Peyer's patch (tissue), 4 donors: ENCODE measurements at regions not wholly inside any gene's neighbourhood (a gene's known extent, or its start where the extent isn't known, plus 50 kb on each side); places are given as distances from the start of the nearest gene placed in this dataset.

Experiments used
- DNase-seq, 3 donors: peaks; one replicate each; pipeline ENCODE4 v3.0.0-alpha.2; 2017 to 2019
- H3K27ac ChIP-seq, 4 donors: fragments of 200-600 bp; sonication (generic); one replicate each; pipeline ENCODE4 v1.5.1; 2016 to 2019
- H3K27me3 ChIP-seq, 2 donors: fragments of 200-600 bp; sonication (generic); one replicate each; pipeline ENCODE4 v1.5.1; 2019
- H3K36me3 ChIP-seq, 3 donors: fragments of 200-600 bp; sonication (generic); one replicate each; pipeline ENCODE4 v1.5.1; 2016 to 2019
- H3K4me1 ChIP-seq, 4 donors: fragments of 200-600 bp; sonication (generic); one replicate each; pipeline ENCODE4 v1.5.1; 2016 to 2019
- H3K4me3 ChIP-seq, 4 donors: fragments of 200-600 bp; sonication (generic); 1 replicate in 3 of 4; 2 replicates in 1 of 4; pipeline ENCODE4 v1.5.1; 2016 to 2019; ENCODE audit warnings: mild to moderate bottlenecking in 1 of 4
- H3K9me3 ChIP-seq, 4 donors: fragments of 200-600 bp; sonication (generic); one replicate each; pipeline ENCODE4 v1.5.1; 2016 to 2019; ENCODE audit warnings: mild to moderate bottlenecking in 1 of 4
- CTCF ChIP-seq, 6 experiments: fragments of 450-650 bp in 4 of 6; fragments of 200-600 bp in 2 of 6; sonication (generic) in 1 of 6; IDR thresholded peaks; one replicate each; pipeline ENCODE4 v1.5.1; 2017 to 2019; ENCODE audit warnings: antibody characterized with exemption in 6 of 6, mild to moderate bottlenecking in 3 of 6, moderate library complexity in 1 of 6
- POLR2A ChIP-seq, 2 donors: fragments of 450-650 bp; IDR thresholded peaks; one replicate each; pipeline ENCODE4 v1.5.1; 2017; ENCODE audit warnings: antibody characterized with exemption in 2 of 2, mild to moderate bottlenecking in 2 of 2, moderate library complexity in 2 of 2

DNA sequence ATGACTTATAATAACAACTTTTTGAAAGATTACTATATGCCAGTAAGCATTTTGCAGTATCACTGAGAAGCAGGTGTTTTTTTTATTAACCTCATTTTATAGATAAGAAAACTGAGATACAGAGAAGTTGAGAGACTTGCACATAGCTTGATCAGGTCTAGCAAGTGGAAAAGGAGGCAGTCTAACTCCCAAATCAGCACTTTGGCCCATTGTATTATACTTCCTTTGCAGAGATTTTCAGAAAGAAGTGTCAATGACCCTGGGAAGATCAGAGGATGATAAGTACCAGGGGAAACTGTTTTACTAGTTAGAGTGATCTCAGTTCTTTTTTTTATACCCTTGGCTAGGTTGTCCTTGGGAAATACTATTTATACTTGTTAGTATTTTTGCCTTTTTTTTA is 358.7 kb downstream of the SQOR start:
- DNase-seq = no peak
- H3K27me3 ChIP-seq = no peaks in the 10 kb centered on the region
- no peak for TF ChIP-seq CTCF (IDR thresholded peaks at IDR 0.05)
- TF ChIP-seq POLR2A (IDR thresholded peaks at IDR 0.05) = no peak
- no peak overlapping the region for H3K4me3 ChIP-seq
- no peaks in the 10 kb centered on the region for H3K36me3 ChIP-seq
- no peaks in the 10 kb centered on the region for H3K9me3 ChIP-seq
- no peak overlapping the region for H3K27ac ChIP-seq
- H3K4me1 ChIP-seq = no peaks in the 10 kb centered on the region

DNA sequence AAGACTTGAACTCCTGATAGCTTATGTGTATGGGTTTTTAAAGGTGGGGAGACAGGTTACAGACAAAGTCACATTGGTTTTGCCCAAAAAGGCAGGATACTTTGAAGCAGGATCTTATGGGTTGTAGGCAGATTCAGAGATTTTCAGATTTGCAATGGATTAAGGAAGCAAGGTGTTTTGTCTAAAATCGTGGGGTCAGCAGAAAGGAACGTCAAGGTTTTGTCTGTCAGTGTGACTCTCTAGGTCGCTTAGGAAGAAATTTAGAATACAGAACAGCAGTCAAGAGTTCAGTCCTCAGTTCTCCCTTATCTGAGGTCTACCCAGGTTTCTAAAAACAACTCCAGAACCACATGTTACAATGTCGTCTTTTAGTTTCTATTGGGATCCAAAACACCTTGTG is 361.0 kb downstream of the SQOR start:
- TF ChIP-seq POLR2A (IDR thresholded peaks at IDR 0.05) = no peak
- no peak for TF ChIP-seq CTCF (IDR thresholded peaks at IDR 0.05)
- Histone ChIP-seq H3K27me3 (no peaks in the 10 kb centered on the region), H3K9me3 (no peaks in the 10 kb centered on the region), H3K4me3 (no peak overlapping the region), H3K27ac (no peak overlapping the region), H3K36me3 (no peaks in the 10 kb centered on the region), H3K4me1 (no peaks in the 10 kb centered on the region)
- no peak for DNase-seq

GRCh38 chr15:46014532-46014931 is 379.7 kb downstream of the SQOR start:
- no peaks in the 10 kb centered on the region for H3K4me1 ChIP-seq
- no peak overlapping the region for H3K27ac ChIP-seq
- H3K9me3 ChIP-seq = peaks cover 0 to 11% (median 2%) of the 10 kb centered on the region in 4 donors
- DNase-seq = peak in 1 of 3 donors; percentile 25
- no peaks in the 10 kb centered on the region for H3K36me3 ChIP-seq
- no peak overlapping the region for H3K4me3 ChIP-seq
- no peaks in the 10 kb centered on the region for H3K27me3 ChIP-seq
- no peak for TF ChIP-seq POLR2A (IDR thresholded peaks at IDR 0.05)
- no peak for TF ChIP-seq CTCF (IDR thresholded peaks at IDR 0.05)

DNA sequence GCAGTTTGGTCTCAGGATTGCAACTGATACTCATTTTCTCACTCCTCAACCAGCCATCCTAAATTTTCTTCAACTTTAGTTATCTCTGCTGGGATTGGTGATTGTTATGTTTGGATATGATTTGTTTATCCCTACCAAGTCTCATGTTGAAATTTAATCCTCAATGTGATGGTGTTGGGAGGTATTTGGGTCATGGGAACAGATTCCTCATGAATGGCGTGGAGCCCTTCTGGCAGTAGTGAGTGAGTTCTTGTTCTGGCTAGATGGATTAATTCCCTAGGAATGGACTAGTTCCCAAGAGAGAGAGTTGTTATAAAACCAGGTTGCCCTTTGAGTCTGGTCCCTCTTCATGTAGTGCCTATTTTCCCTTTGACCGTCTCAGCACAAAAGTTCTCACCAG is 399.9 kb downstream of the SQOR start:
- TF ChIP-seq CTCF (IDR thresholded peaks at IDR 0.05) (no peak), POLR2A (IDR thresholded peaks at IDR 0.05) (no peak)
- Histone ChIP-seq H3K4me3 (no peak overlapping the region), H3K4me1 (no peaks in the 10 kb centered on the region), H3K27ac (no peak overlapping the region), H3K9me3 (no peaks in the 10 kb centered on the region), H3K36me3 (no peaks in the 10 kb centered on the region), H3K27me3 (no peaks in the 10 kb centered on the region)
- DNase-seq = no peak

- H3K27ac ChIP-seq = no peak overlapping the region
- no peaks in the 10 kb centered on the region for H3K9me3 ChIP-seq
- no peak overlapping the region for H3K4me3 ChIP-seq
- TF ChIP-seq CTCF (IDR thresholded peaks at IDR 0.05) (no peak), POLR2A (IDR thresholded peaks at IDR 0.05) (no peak)
- H3K4me1 ChIP-seq = no peaks in the 10 kb centered on the region
- H3K36me3 ChIP-seq = no peaks in the 10 kb centered on the region
- DNase-seq = no peak
- no peaks in the 10 kb centered on the region for H3K27me3 ChIP-seq
Observed at GRCh38 chr15:46039703-46040102, 404.9 kb downstream of the SQOR start.

DNA sequence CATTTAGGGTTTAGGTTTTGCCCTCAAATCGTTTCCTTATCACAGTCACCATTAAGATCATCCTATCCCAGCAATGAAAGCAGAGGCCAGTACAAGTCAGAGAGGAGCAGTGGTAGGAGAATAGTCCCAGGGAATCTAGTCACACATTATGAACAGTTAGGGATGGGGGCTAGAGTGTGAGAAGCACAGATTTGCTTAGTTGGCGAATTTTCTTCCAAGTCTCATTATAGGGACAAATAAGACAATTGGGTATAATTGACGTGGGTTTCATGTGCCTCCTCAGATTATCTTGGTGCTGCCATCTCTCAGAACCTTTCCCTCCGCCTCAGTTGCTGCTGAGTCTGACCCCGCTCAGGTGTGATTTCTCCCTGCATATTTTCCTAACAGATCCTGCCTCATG is 407.1 kb downstream of the SQOR start:
- no peak for DNase-seq
- TF ChIP-seq CTCF (IDR thresholded peaks at IDR 0.05) (no peak), POLR2A (IDR thresholded peaks at IDR 0.05) (no peak)
- H3K4me1 ChIP-seq = no peaks in the 10 kb centered on the region
- H3K9me3 ChIP-seq = no peaks in the 10 kb centered on the region
- no peaks in the 10 kb centered on the region for H3K36me3 ChIP-seq
- no peak overlapping the region for H3K27ac ChIP-seq
- H3K4me3 ChIP-seq = no peak overlapping the region
- H3K27me3 ChIP-seq = no peaks in the 10 kb centered on the region
